ENCODE measurements at regions not wholly inside any gene's neighbourhood (a gene's known extent, or its start where the extent isn't known, plus 50 kb on each side); places are given as distances from the start of the nearest gene placed in this dataset.
"Not testable (repeated sequence)": the region's sequence is repeated elsewhere in the genome, so short reads cannot be mapped to it uniquely, and the experiment has no call there.

GRCh38 chr7:56697058-56697457 is 435.2 kb downstream of the ZNF479 start:
- not testable (repeated sequence) for DNase-seq

- no peak for DNase-seq
These were observed 445.9 kb downstream of the ZNF479 start for GRCh38 chr7:56686276-56686859.

GRCh38 chr7:56639173-56639746 is 493.0 kb downstream of the ZNF479 start:
- DNase-seq, result no peak

GRCh38 chr7:56609852-56610355 is 493.7 kb upstream of the NUPR2 start:
- no peak for DNase-seq

- DNase-seq, result no peak
These were observed 488.9 kb upstream of the NUPR2 start for GRCh38 chr7:56605146-56605545.

GRCh38 chr7:56578612-56579011 is 462.4 kb upstream of the NUPR2 start:
- DNase-seq, result no peak

GRCh38 chr7:56570968-56571367 is 454.8 kb upstream of the NUPR2 start:
- DNase-seq, result no peak

GRCh38 chr7:56538541-56539429 is 422.6 kb upstream of the NUPR2 start:
- DNase-seq, result no peak

- no peak for DNase-seq
These were observed 421.7 kb upstream of the NUPR2 start for GRCh38 chr7:56537952-56538351.

- no peak for DNase-seq
These were observed 421.3 kb upstream of the NUPR2 start for GRCh38 chr7:56537477-56537876.

- DNase-seq, result no peak
These were observed 378.9 kb upstream of the NUPR2 start for GRCh38 chr7:56495165-56495564.

GRCh38 chr7:56493704-56494450 is 377.7 kb upstream of the NUPR2 start:
- DNase-seq, result no peak

- DNase-seq, result no peak
These were observed 377.0 kb upstream of the NUPR2 start for GRCh38 chr7:56493196-56493595.

GRCh38 chr7:56491636-56492425 is 375.6 kb upstream of the NUPR2 start:
- DNase-seq, result no peak

- DNase-seq, result no peak
These were observed 367.8 kb upstream of the NUPR2 start for GRCh38 chr7:56483861-56484550.

- no peak for DNase-seq
These were observed 366.9 kb upstream of the NUPR2 start for GRCh38 chr7:56483153-56483552.

- no peak for DNase-seq
These were observed 363.5 kb upstream of the NUPR2 start for GRCh38 chr7:56479748-56480147.

- no peak for DNase-seq
These were observed 362.9 kb upstream of the NUPR2 start for GRCh38 chr7:56479136-56479535.

GRCh38 chr7:56474271-56474670 is 358.1 kb upstream of the NUPR2 start:
- no peak for DNase-seq

- DNase-seq, result no peak
These were observed 355.6 kb upstream of the NUPR2 start for GRCh38 chr7:56471811-56472210.
